GM12891 (cell line): ENCODE measurements at regions not wholly inside any gene's neighbourhood (a gene's known extent, or its start where the extent isn't known, plus 50 kb on each side); places are given as distances from the start of the nearest gene placed in this dataset.

Experiments used
- POLR2A ChIP-seq: IDR thresholded peaks from 2 replicates; pipeline ENCODE4 v1.6.1; 2011; ENCODE audit warnings: low read depth, low read length, control low read depth
- POLR2AphosphoS5 ChIP-seq: IDR thresholded peaks from 2 replicates; pipeline ENCODE4 v1.6.1; 2011; ENCODE audit warnings: low read depth, low read length, control low read depth
- POU2F2 ChIP-seq: IDR thresholded peaks from 2 replicates; pipeline ENCODE4 v1.6.1; 2011; ENCODE audit warnings: low read depth, mild to moderate bottlenecking, control low read depth, low read length, moderate library complexity
- SPI1 ChIP-seq: IDR thresholded peaks from 2 replicates; pipeline ENCODE4 v1.6.1; 2011; ENCODE audit warnings: low read depth, low read length, control low read depth

GRCh38 chr2:57902578-57902977 is 144.0 kb upstream of the VRK2 start:
- TF ChIP-seq POLR2AphosphoS5 (no peak), SPI1 (no peak), POLR2A (no peak), POU2F2 (no peak)
